Fibroblast of villous mesenchyme (primary cell): ENCODE measurements at regions not wholly inside any gene's neighbourhood (a gene's known extent, or its start where the extent isn't known, plus 50 kb on each side); places are given as distances from the start of the nearest gene placed in this dataset.

Source experiments
- DNase-seq: peaks from one replicate; pipeline ENCODE4 v3.0.0-alpha.2; 2010; ENCODE audit warnings: low read depth
- H3K4me3 ChIP-seq: 2 replicates; pipeline ENCODE4 v1.5.1; 2011; ENCODE audit warnings: low read depth, mild to moderate bottlenecking, low read length
- TF ChIP-seq, protein P1 (sequence below): IDR thresholded peaks from 2 replicates; pipeline ENCODE4 v1.5.1; 2012; ENCODE audit warnings: low read depth, mild to moderate bottlenecking, low read length; ENCODE audit not compliant: insufficient read depth

DNA sequence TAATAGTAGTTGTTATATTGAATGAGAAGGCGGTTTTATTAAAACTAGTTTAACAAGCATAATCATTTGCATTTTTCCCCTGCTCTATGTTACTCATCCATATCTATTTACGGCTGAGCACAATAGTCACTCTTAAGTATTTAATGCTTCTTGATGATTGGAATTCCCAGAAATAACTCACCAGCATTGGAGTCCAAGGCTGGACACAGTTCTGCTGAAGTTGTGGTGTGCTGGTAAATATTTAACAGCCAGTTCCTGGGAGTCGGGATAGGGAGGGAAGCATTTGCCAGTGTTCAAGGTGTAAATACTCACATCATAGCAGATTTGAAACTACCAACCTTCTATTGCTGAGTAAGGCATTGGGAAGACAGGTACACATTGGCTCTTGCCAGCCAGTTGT, 315.1 kb downstream of the MTX2 start:
- TF ChIP-seq, protein P1, sequence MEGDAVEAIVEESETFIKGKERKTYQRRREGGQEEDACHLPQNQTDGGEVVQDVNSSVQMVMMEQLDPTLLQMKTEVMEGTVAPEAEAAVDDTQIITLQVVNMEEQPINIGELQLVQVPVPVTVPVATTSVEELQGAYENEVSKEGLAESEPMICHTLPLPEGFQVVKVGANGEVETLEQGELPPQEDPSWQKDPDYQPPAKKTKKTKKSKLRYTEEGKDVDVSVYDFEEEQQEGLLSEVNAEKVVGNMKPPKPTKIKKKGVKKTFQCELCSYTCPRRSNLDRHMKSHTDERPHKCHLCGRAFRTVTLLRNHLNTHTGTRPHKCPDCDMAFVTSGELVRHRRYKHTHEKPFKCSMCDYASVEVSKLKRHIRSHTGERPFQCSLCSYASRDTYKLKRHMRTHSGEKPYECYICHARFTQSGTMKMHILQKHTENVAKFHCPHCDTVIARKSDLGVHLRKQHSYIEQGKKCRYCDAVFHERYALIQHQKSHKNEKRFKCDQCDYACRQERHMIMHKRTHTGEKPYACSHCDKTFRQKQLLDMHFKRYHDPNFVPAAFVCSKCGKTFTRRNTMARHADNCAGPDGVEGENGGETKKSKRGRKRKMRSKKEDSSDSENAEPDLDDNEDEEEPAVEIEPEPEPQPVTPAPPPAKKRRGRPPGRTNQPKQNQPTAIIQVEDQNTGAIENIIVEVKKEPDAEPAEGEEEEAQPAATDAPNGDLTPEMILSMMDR: no peak
- DNase-seq: peak; percentile 32
- no peak overlapping the region for H3K4me3 ChIP-seq

DNA sequence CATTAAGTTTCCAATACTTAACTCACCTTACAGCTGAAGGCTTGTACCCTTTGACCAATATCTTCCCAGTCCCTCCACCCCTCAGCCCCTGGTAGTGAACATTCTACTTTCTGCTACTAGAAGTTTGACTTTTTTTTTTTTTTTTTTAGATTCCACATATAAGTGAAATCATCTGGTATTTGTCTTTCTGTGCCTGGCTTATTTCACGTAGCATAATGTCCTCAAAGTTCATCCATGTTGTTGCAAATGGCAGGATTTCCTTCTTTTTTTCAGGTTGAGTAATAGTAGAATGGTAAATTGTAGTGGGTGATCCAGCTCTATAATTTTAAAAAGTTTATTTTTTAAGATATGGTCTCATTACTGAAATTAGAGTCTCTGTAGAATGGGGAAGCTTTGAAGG, 316.0 kb downstream of the MTX2 start:
- TF ChIP-seq, protein P1: no peak
- DNase-seq: peak; percentile 24
- H3K4me3 ChIP-seq: no peak overlapping the region

DNA sequence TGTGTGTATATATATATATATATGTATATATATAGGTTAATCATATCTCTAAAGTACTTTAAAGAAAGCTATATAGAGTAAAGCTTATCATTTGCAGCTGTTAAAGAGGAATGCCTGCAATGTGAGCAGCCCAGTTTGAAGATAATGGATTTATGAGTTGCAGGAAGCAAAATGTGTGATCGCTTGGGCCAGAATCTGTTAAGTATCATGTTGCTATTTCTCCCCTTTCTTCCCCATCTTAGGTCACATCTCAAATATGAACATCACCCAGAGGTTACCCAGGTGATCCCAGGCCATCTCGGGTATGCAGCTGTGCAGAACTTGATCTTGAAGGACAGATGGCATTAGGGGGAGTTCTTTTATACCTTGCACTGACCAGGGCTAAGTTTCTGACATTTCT, 316.5 kb downstream of the MTX2 start:
- no peak for DNase-seq

DNA sequence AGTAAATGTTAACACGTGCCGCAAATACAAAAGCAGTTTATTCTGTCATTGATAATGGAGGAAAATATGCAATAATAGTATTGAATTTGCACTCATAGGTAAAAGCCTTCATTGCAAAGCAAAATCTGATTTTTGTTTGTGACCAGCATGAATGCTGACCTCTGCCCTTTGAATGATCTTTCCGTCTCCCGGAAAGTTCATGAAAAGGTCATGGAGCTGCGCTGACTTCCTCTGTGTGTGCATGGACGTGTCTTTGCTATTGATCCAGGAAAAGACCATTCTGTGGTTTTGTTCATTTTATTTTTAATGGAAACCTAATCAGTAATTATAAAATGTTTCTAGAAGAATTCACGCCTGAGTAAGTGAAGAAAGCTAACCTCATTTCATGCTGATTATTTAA, 320.0 kb downstream of the MTX2 start:
- TF ChIP-seq, protein P1: no peak
- DNase-seq: no peak
- H3K4me3 ChIP-seq: no peak overlapping the region

More for the DNA sequence above, 316.5 kb downstream of the MTX2 start:
- H3K4me3 ChIP-seq: no peak overlapping the region
- TF ChIP-seq, protein P1: no peak

DNA sequence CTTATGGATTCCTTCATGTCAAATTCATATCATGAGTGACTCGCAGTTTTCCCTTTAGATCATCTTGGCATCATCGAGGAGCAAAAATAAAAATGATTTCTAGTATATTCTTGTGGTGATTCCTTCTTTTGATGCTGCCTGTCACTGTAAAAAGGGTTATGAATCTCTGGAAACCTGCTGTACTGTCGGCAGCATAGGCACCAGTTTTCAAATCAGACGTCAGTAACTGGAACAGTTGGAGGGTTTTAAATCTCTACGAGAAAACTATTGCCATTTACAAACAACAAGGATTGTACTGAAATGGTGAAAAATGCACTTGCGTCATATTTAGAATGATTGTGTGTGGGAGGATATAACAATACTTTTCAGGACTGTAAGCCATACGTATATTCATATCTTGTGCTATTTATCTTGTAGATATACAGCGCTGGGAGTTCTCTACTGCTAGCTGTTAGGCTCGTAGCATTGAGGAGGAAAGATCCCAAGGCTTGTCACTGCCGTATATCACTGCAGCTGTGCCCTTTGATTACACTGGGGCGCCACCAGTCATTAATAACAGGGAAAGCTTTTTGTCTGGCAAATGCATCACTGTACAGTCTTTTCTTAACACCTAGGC, 320.7 kb downstream of the MTX2 start:
- no peak overlapping the region for H3K4me3 ChIP-seq
- no peak for DNase-seq
- TF ChIP-seq, protein P1: no peak

DNA sequence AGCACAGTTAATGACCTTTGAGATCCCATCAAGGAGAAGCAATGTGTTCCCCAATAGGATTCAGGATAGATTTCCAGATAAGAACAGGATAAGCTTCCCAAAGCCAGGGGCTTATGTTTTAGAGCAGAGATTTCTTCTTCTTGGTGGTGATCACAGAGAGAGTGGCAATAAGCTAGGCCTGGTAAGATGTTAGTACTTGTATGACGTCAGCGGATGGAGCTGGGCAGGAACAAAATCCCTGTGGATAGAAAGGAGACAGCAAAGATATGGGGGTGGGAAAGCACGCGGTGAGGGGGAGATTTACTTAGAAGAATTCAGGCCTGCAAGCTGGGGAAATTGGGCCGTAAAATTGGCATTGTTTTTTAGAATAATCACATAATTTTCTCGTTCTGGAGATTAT, 323.0 kb downstream of the MTX2 start:
- H3K4me3 ChIP-seq: no peak overlapping the region
- TF ChIP-seq, protein P1: no peak
- no peak for DNase-seq

DNA sequence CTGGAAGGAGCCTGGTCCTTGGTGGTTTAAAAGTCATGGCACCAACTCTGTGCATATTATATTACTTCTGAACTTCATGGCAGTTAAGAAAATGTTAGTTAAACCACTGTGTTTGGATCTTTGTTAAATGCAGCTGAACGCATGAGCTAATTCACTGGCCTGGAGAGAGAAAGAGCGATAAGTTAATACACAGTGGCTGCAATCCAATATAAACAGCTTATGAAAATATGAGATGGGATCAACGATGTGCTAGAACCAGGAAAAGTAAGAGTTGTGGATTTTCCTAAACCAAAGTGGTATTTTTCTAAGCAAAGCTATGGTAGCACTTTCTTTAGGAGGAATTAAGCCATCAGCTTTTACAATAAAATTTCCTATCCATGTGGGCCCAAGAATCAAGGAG, 326.7 kb downstream of the MTX2 start:
- TF ChIP-seq, protein P1: no peak
- H3K4me3 ChIP-seq: no peak overlapping the region
- peak; percentile 29 for DNase-seq
